ENCODE measurements at regions not wholly inside any gene's neighbourhood (a gene's known extent, or its start where the extent isn't known, plus 50 kb on each side); places are given as distances from the start of the nearest gene placed in this dataset.
A peak's percentile ranks its signal among the peaks of the same experiment; 100 is the strongest.

GRCh38 chr2:37472959-37473358, 128.5 kb downstream of the QPCT start:
- no peak for ATAC-seq

GRCh38 chr2:37476411-37476810, 132.0 kb downstream of the QPCT start:
- no peak for ATAC-seq

- ATAC-seq, result no peak
Observed at GRCh38 chr2:37477921-37478320, 133.5 kb downstream of the QPCT start.

GRCh38 chr2:37481244-37481643, 136.8 kb downstream of the QPCT start:
- ATAC-seq, result no peak

- ATAC-seq, result no peak
Observed at GRCh38 chr2:37489041-37489456, 144.6 kb downstream of the QPCT start.

GRCh38 chr2:37489536-37489935, 145.1 kb downstream of the QPCT start:
- no peak for ATAC-seq

- no peak for ATAC-seq
Observed at GRCh38 chr2:37493425-37493824, 149.0 kb downstream of the QPCT start.

- no peak for ATAC-seq
Observed at GRCh38 chr2:37499113-37499512, 154.7 kb downstream of the QPCT start.

- ATAC-seq, result peak; percentile 60 to 74
Observed at GRCh38 chr2:37500031-37500430, 155.6 kb downstream of the QPCT start.

- ATAC-seq, result no peak
Observed at GRCh38 chr2:37501113-37501512, 156.7 kb downstream of the QPCT start.

GRCh38 chr2:37506407-37507050, 162.1 kb downstream of the QPCT start:
- no peak for ATAC-seq

- no peak for ATAC-seq
Observed at GRCh38 chr2:37507051-37507410, 162.6 kb downstream of the QPCT start.

GRCh38 chr2:37507703-37508102, 163.3 kb downstream of the QPCT start:
- no peak for ATAC-seq

- no peak for ATAC-seq
Observed at GRCh38 chr2:37512971-37513370, 158.5 kb downstream of the CDC42EP3 start.

- no peak for ATAC-seq
Observed at GRCh38 chr2:37523814-37524362, 147.6 kb downstream of the CDC42EP3 start.

- ATAC-seq, result no peak
Observed at GRCh38 chr2:37526323-37526722, 145.1 kb downstream of the CDC42EP3 start.

GRCh38 chr2:37526856-37527255, 144.6 kb downstream of the CDC42EP3 start:
- ATAC-seq, result no peak

- no peak for ATAC-seq
Observed at GRCh38 chr2:37527361-37527760, 144.1 kb downstream of the CDC42EP3 start.

GRCh38 chr2:37529830-37530415, 141.5 kb downstream of the CDC42EP3 start:
- no peak for ATAC-seq

- ATAC-seq, result no peak
Observed at GRCh38 chr2:37532503-37532902, 138.9 kb downstream of the CDC42EP3 start.

GRCh38 chr2:37537316-37537715, 134.1 kb downstream of the CDC42EP3 start:
- no peak for ATAC-seq

- no peak for ATAC-seq
Observed at GRCh38 chr2:37541516-37541915, 129.9 kb downstream of the CDC42EP3 start.

GRCh38 chr2:37543999-37544557, 127.4 kb downstream of the CDC42EP3 start:
- no peak for ATAC-seq

- no peak for ATAC-seq
Observed at GRCh38 chr2:37544591-37545031, 126.8 kb downstream of the CDC42EP3 start.
